ENCODE measurements at regions not wholly inside any gene's neighbourhood (a gene's known extent, or its start where the extent isn't known, plus 50 kb on each side); places are given as distances from the start of the nearest gene placed in this dataset.

- TF ChIP-seq CTCF (IDR thresholded peaks at IDR 0.05): no peak
- TF ChIP-seq POLR2A (IDR thresholded peaks at IDR 0.05): no peak
Measured at GRCh38 chr7:24499871-24500270, 73.4 kb upstream of the PALS2 start.
